ENCODE measurements at regions not wholly inside any gene's neighbourhood (a gene's known extent, or its start where the extent isn't known, plus 50 kb on each side); places are given as distances from the start of the nearest gene placed in this dataset.
A peak's percentile ranks its signal among the peaks of the same experiment; 100 is the strongest.
"Not testable (repeated sequence)": the region's sequence is repeated elsewhere in the genome, so short reads cannot be mapped to it uniquely, and the experiment has no call there.

- no peak for DNase-seq (ENCODE audit: low read depth, low spot score)
- no peak overlapping the region for H3K4me3 ChIP-seq (ENCODE audit: low read length)
These were observed 230.7 kb upstream of the DUSP10 start for GRCh38 chr1:221972276-221973235.

- H3K4me3 ChIP-seq (ENCODE audit: low read length); DNase-seq (ENCODE audit: low read depth, low spot score): not testable (repeated sequence)
These were observed 229.1 kb upstream of the DUSP10 start for GRCh38 chr1:221971035-221971434.

GRCh38 chr1:221969298-221969858 lies 227.5 kb upstream of the DUSP10 start:
- not testable (repeated sequence) for DNase-seq (ENCODE audit: low read depth, low spot score); H3K4me3 ChIP-seq (ENCODE audit: low read length)

DNA sequence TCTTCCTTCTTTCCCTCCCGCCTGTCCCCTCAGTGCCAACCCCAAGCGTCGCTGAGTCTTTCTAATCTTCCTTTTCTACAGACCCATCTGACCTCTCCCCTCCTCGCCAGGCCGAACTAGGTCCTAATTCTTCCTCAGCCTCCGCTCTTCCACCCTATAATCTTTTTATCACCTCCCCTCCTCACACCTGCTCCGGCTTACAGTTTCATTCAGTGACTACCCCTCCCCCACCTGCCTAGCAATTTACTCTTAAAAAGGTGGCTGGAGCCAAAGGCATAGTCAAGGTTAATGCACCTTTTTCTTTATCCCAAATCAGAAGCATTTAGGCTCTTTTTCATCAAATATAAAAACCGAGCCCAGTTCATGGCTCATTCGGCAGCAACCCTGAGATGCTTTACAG lies 225.6 kb upstream of the DUSP10 start:
- not testable (repeated sequence) for H3K4me3 ChIP-seq (ENCODE audit: low read length); DNase-seq (ENCODE audit: low read depth, low spot score)

DNA sequence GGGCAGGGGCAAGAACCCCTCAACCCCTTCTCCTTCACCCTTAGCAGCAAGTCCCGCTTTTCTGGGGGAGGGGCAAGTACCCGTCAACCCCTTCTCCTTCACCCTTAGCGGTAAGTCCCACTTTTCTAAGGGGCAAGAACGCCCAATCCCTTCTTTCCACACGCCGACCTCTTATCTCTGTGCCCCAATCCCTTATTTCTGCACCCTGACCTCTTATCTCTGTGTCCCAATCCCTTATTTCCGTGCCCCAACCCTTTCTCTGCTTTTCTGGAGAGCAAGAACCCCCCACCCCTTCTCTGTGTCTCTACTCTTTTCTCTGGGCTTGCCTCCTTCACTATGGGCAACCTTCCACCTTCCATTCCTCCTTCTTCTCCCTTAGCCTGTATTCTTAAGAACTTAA lies 225.0 kb upstream of the DUSP10 start:
- H3K4me3 ChIP-seq (ENCODE audit: low read length); DNase-seq (ENCODE audit: low read depth, low spot score): not testable (repeated sequence)

DNA sequence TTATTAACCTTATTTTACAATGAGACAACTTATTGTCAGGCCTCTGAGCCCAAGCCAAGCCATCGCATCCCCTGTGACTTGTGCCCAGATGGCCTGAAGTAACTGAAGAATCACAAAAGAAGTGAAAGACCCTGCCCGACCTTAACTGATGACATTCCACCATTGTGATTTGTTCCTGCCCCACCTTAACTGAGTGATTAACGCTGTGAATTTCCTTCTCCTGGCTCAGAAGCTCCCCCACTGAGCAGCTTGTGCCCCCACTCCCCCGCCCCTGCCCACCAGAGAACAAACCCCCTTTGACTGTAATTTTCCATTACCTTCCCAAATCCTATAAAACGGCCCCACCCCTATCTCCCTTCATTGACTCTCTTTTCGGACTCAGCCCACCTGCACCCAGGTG lies 224.0 kb upstream of the DUSP10 start:
- not testable (repeated sequence) for DNase-seq (ENCODE audit: low read depth, low spot score); H3K4me3 ChIP-seq (ENCODE audit: low read length)

GRCh38 chr1:221965252-221965651 lies 223.4 kb upstream of the DUSP10 start:
- no peak overlapping the region for H3K4me3 ChIP-seq (ENCODE audit: low read length)
- no peak for DNase-seq (ENCODE audit: low read depth, low spot score)

- DNase-seq (ENCODE audit: low read depth, low spot score): no peak
- no peak overlapping the region for H3K4me3 ChIP-seq (ENCODE audit: low read length)
These were observed 221.9 kb upstream of the DUSP10 start for GRCh38 chr1:221963742-221964141.

GRCh38 chr1:221962385-221962784 lies 220.5 kb upstream of the DUSP10 start:
- H3K4me3 ChIP-seq (ENCODE audit: low read length): no peak overlapping the region
- no peak for DNase-seq (ENCODE audit: low read depth, low spot score)

DNA sequence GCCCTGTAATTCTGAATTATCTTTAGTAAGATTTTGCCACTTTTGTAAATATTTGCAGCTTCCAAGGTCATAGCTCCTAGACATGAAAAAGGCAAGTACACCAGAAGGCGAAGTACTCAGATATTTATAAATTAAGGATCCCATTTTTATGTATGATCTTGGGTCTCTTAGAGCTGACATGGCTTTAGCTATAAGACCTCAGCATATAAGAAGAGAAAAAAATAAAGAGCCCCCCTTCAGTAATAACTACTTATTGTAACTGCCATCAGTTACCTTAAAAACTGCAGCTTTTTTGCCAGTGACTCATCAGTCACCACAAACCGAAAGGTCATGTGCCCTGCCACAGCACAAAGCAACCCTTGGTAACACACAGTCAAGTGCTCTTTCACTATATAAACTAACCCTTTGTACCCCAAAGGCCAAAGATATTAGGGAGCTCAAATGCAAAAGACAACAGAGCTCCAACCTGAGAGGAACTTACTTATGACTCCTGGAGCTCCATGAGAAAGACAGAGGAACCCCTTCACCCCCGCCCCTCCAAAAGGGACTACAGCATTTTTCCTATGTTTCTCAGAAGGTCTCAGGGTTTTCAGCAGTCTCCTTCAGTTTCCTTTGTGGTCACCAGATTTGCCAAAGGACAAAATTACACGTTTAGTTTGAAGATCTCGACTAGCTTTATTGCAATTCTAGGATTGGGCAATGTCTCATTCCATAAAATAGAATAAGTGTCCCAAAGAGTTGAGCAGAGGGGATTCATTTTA lies 219.8 kb upstream of the DUSP10 start:
- peak; percentile 50 for DNase-seq (ENCODE audit: low read depth, low spot score)
- no peak overlapping the region for H3K4me3 ChIP-seq (ENCODE audit: low read length)

- DNase-seq (ENCODE audit: low read depth, low spot score); H3K4me3 ChIP-seq (ENCODE audit: low read length): not testable (repeated sequence)
These were observed 216.3 kb upstream of the DUSP10 start for GRCh38 chr1:221958161-221958562.

DNA sequence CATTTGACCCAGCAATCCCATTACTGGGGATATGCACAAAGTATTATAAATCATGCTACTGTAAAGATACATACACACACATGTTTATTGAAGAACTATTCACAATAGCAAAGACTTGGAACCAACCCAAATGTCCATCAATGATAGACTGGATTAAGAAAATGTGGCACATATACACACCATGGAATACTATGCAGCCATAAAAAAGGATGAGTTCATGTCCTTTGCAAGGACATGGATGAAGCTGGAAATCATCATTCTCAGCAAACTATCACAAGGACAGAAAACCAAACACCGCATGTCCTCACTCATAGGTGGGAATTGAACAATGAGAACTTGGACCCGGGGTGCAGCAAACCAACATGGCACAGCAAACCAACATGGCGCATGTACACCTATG lies 215.5 kb upstream of the DUSP10 start:
- not testable (repeated sequence) for H3K4me3 ChIP-seq (ENCODE audit: low read length); DNase-seq (ENCODE audit: low read depth, low spot score)

GRCh38 chr1:221949996-221950395 lies 208.1 kb upstream of the DUSP10 start:
- no peak overlapping the region for H3K4me3 ChIP-seq (ENCODE audit: low read length)
- no peak for DNase-seq (ENCODE audit: low read depth, low spot score)

GRCh38 chr1:221948459-221948858 lies 206.6 kb upstream of the DUSP10 start:
- H3K4me3 ChIP-seq (ENCODE audit: low read length): no peak overlapping the region
- DNase-seq (ENCODE audit: low read depth, low spot score): no peak

DNA sequence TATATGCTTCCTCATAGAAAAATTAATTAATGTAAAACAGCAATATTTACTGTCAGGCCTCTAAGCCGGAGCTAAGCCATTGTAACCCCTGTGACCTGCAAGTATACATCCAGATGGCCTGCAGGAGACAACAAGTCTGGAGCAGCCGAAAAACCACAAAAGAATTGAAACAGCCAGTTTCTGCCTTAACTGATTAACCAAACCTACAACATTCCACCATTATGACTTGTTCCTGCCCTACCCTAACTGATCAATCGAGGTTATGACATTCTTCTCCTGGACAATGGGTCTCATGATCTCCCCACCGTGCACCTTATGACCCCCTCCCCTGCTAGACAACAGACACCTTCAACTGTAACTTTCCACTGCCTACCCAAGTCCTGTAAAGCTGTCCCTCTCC lies 205.8 kb upstream of the DUSP10 start:
- DNase-seq (ENCODE audit: low read depth, low spot score): no peak
- H3K4me3 ChIP-seq (ENCODE audit: low read length): no peak overlapping the region

- H3K4me3 ChIP-seq (ENCODE audit: low read length): no peak overlapping the region
- DNase-seq (ENCODE audit: low read depth, low spot score): no peak
These were observed 204.9 kb upstream of the DUSP10 start for GRCh38 chr1:221946768-221947167.

GRCh38 chr1:221945669-221946068 lies 203.8 kb upstream of the DUSP10 start:
- DNase-seq (ENCODE audit: low read depth, low spot score): no peak
- H3K4me3 ChIP-seq (ENCODE audit: low read length): no peak overlapping the region

GRCh38 chr1:221944247-221944870 lies 202.5 kb upstream of the DUSP10 start:
- H3K4me3 ChIP-seq (ENCODE audit: low read length): no peak overlapping the region
- DNase-seq (ENCODE audit: low read depth, low spot score): no peak

GRCh38 chr1:221940631-221941030 lies 198.7 kb upstream of the DUSP10 start:
- no peak overlapping the region for H3K4me3 ChIP-seq (ENCODE audit: low read length)
- no peak for DNase-seq (ENCODE audit: low read depth, low spot score)
